OCI-LY7 (cell line): ENCODE measurements at regions not wholly inside any gene's neighbourhood (a gene's known extent, or its start where the extent isn't known, plus 50 kb on each side); places are given as distances from the start of the nearest gene placed in this dataset.

Experiments used
- CTCF ChIP-seq: fragments of 200-600 bp; sonication (generic); conservative IDR thresholded peaks from 2 replicates; pipeline ENCODE4 v1.5.1; 2014; ENCODE audit warnings: mild to moderate bottlenecking, antibody characterized with exemption, low read length, moderate library complexity, mixed read lengths
- EZH2phosphoT487 ChIP-seq: fragments of 200-600 bp; sonication (generic); IDR thresholded peaks from 2 replicates; pipeline ENCODE4 v1.6.1; 2018; ENCODE audit warnings: low read depth, borderline replicate concordance, mild to moderate bottlenecking, mixed run types, antibody characterized with exemption, low read length, moderate library complexity, mixed read lengths

- no peak for TF ChIP-seq CTCF
- no peak for TF ChIP-seq EZH2phosphoT487
These were observed 88.3 kb upstream of the MACF1 start for GRCh38 chr1:39116116-39116607.
